K562 (cell line): ENCODE measurements at regions not wholly inside any gene's neighbourhood (a gene's known extent, or its start where the extent isn't known, plus 50 kb on each side); places are given as distances from the start of the nearest gene placed in this dataset.

Experiments
- CBX8 ChIP-seq: fragments of 200-600 bp; sonication (generic); IDR thresholded peaks from 2 replicates; pipeline ENCODE4 v1.6.1; 2012; ENCODE audit warnings: borderline replicate concordance, mixed run types, low read depth, mild to moderate bottlenecking, moderate library complexity, mixed read lengths, low read length, control low read depth, inconsistent platforms; ENCODE audit not compliant: poor library complexity, severe bottlenecking; ENCODE audit errors: extremely low read depth
- CHCHD3 ChIP-seq: fragments of 250-450 bp; sonication (Bioruptor Pico); IDR thresholded peaks from 2 replicates; pipeline ENCODE4 v2.1.2; 2022; ENCODE audit warnings: mild to moderate bottlenecking
- EHMT2 ChIP-seq: fragments of 450-650 bp; IDR thresholded peaks from 2 replicates; pipeline ENCODE4 v1.6.1; 2018; ENCODE audit warnings: antibody characterized with exemption
- MECOM ChIP-seq: fragments of 250-450 bp; sonication (Bioruptor Pico); IDR thresholded peaks from 2 replicates; pipeline ENCODE4 v1.8.0; 2022; ENCODE audit warnings: inconsistent platforms
- RCOR1 ChIP-seq, 2 experiments: IDR thresholded peaks; 2 replicates each; pipeline ENCODE4 v1.6.1; 2012; ENCODE audit warnings: low read depth in 2 of 2, low read length in 2 of 2, borderline replicate concordance in 1 of 2, improper control_type of control experiment in 1 of 2
- RFX5 ChIP-seq: IDR thresholded peaks from 2 replicates; pipeline ENCODE4 v1.6.1; 2011; ENCODE audit warnings: low read depth, mild to moderate bottlenecking, improper control_type of control experiment, low read length
- TAF7 ChIP-seq: fragments of 450-650 bp; IDR thresholded peaks from 2 replicates; pipeline ENCODE4 v1.6.1; 2016; ENCODE audit warnings: missing genetic modification characterization, missing compliant biosample characterization
- TBL1XR1 ChIP-seq, 2 experiments: IDR thresholded peaks; 2 replicates each; pipeline ENCODE4 v1.6.1; 2012; ENCODE audit warnings: improper control_type of control experiment in 2 of 2, low read length in 2 of 2, mild to moderate bottlenecking in 1 of 2
- YBX1 ChIP-seq: fragments of 450-650 bp; IDR thresholded peaks from 2 replicates; pipeline ENCODE4 v1.7.1; 2016; ENCODE audit warnings: mild to moderate bottlenecking
- ZNF431 ChIP-seq: sonication (generic); formaldehyde crosslinking; IDR thresholded peaks from 2 replicates; pipeline ENCODE4 v1.8.0; 2022; ENCODE audit warnings: mild to moderate bottlenecking, missing genetic modification reagents
- ZNF778 ChIP-seq: fragments of 450-650 bp; formaldehyde crosslinking; IDR thresholded peaks from 2 replicates; pipeline ENCODE4 v1.4.0; 2020; ENCODE audit warnings: mild to moderate bottlenecking, moderate library complexity
- TF ChIP-seq, protein P1 (sequence below): fragments of 250-450 bp; sonication (Bioruptor Pico); IDR thresholded peaks from 2 replicates; pipeline ENCODE4 v1.4.0; 2020; ENCODE audit warnings: mild to moderate bottlenecking, moderate library complexity
- TF ChIP-seq, protein P2 (sequence below), 3 experiments: IDR thresholded peaks in 2 of 3; conservative IDR thresholded peaks in 1 of 3; 2 replicates each; pipeline ENCODE4 v1.5.1; 2011 to 2012; ENCODE audit warnings: low read length in 3 of 3, mild to moderate bottlenecking in 3 of 3, control low read depth in 2 of 3, improper control_type of control experiment in 1 of 3, inconsistent platforms in 1 of 3, low read depth in 1 of 3, mixed read lengths in 1 of 3, moderate library complexity in 1 of 3; ENCODE audit not compliant: insufficient read depth in 2 of 3
- TF ChIP-seq, protein P3 (sequence below): sonication (generic); formaldehyde crosslinking; IDR thresholded peaks from 2 replicates; pipeline ENCODE4 v1.9.0; 2022; ENCODE audit warnings: mild to moderate bottlenecking, missing genetic modification reagents

DNA sequence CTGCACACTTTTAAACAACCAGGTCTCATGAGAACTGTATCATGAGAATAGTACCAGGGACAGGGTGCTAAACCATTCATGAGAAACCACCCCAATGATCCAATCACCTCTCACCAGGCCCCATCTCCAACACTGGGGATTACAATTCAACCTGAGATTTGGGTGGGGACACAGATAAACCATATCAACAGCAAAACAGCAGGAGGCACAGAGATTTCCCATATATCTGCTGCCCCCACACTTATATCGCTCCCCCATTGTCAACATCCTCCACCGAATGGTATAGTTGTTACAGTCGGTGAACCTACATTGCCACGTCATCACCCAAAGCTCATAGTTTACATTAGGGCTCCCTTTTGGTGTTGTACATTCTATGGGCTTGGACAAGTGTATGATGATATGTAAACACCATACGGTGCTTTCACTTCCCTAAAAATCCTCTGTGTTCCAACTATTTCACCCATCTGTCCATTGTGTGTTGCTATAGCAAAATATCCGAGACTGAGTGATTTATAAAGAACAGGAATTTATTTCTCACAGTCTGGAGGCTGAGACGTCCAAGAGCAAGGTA, 224.8 kb downstream of the FAM43A start:
- TF ChIP-seq, protein P1, sequence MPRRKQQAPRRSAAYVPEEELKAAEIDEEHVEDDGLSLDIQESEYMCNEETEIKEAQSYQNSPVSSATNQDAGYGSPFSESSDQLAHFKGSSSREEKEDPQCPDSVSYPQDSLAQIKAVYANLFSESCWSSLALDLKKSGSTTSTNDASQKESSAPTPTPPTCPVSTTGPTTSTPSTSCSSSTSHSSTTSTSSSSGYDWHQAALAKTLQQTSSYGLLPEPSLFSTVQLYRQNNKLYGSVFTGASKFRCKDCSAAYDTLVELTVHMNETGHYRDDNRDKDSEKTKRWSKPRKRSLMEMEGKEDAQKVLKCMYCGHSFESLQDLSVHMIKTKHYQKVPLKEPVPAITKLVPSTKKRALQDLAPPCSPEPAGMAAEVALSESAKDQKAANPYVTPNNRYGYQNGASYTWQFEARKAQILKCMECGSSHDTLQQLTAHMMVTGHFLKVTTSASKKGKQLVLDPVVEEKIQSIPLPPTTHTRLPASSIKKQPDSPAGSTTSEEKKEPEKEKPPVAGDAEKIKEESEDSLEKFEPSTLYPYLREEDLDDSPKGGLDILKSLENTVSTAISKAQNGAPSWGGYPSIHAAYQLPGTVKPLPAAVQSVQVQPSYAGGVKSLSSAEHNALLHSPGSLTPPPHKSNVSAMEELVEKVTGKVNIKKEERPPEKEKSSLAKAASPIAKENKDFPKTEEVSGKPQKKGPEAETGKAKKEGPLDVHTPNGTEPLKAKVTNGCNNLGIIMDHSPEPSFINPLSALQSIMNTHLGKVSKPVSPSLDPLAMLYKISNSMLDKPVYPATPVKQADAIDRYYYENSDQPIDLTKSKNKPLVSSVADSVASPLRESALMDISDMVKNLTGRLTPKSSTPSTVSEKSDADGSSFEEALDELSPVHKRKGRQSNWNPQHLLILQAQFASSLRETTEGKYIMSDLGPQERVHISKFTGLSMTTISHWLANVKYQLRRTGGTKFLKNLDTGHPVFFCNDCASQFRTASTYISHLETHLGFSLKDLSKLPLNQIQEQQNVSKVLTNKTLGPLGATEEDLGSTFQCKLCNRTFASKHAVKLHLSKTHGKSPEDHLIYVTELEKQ (CRISPR knock-in tag): no peak
- TF ChIP-seq RFX5 (no peak), ZNF778 (CRISPR knock-in tag) (no peak), RCOR1 (IDR thresholded peaks at IDR 0.05; ENCODE audit: borderline replicate concordance in 1 of 2, low read depth in 2 of 2, low read length in 2 of 2) (peak in 1 of 2 experiments; percentile 38; a peak in 1 of 4 replicates), TBL1XR1 (IDR thresholded peaks at IDR 0.05; ENCODE audit: low read length in 2 of 2) (no peak), TAF7 (tag) (no peak), YBX1 (no peak), CBX8 (no peak), MECOM (CRISPR knock-in tag) (no peak), EHMT2 (no peak), CHCHD3 (CRISPR knock-in tag) (no peak), ZNF431 (no peak)
- TF ChIP-seq, protein P2, sequence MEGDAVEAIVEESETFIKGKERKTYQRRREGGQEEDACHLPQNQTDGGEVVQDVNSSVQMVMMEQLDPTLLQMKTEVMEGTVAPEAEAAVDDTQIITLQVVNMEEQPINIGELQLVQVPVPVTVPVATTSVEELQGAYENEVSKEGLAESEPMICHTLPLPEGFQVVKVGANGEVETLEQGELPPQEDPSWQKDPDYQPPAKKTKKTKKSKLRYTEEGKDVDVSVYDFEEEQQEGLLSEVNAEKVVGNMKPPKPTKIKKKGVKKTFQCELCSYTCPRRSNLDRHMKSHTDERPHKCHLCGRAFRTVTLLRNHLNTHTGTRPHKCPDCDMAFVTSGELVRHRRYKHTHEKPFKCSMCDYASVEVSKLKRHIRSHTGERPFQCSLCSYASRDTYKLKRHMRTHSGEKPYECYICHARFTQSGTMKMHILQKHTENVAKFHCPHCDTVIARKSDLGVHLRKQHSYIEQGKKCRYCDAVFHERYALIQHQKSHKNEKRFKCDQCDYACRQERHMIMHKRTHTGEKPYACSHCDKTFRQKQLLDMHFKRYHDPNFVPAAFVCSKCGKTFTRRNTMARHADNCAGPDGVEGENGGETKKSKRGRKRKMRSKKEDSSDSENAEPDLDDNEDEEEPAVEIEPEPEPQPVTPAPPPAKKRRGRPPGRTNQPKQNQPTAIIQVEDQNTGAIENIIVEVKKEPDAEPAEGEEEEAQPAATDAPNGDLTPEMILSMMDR (IDR thresholded peaks at IDR 0.05 in 2 of 3, conservative IDR thresholded peaks at IDR 0.05 in 1 of 3; ENCODE audit: insufficient read depth in 2 of 3, low read depth in 1 of 3, low read length in 3 of 3): no peak
- TF ChIP-seq, protein P3, sequence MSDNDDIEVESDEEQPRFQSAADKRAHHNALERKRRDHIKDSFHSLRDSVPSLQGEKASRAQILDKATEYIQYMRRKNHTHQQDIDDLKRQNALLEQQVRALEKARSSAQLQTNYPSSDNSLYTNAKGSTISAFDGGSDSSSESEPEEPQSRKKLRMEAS: no peak
